Activated CD4-positive, alpha-beta T cell treated with anti-CD3 and anti-CD28 coated beads, Interleukin-2, amount 50 U/mL, for 24 hours (primary cell): ENCODE measurements at regions not wholly inside any gene's neighbourhood (a gene's known extent, or its start where the extent isn't known, plus 50 kb on each side); places are given as distances from the start of the nearest gene placed in this dataset.

ENCODE experiments used
- DNase-seq, 2 donors: peaks; one replicate each; pipeline ENCODE4 v3.0.0-alpha.2; 2020; ENCODE audit warnings: low read depth in 1 of 2, low spot score in 1 of 2

DNA sequence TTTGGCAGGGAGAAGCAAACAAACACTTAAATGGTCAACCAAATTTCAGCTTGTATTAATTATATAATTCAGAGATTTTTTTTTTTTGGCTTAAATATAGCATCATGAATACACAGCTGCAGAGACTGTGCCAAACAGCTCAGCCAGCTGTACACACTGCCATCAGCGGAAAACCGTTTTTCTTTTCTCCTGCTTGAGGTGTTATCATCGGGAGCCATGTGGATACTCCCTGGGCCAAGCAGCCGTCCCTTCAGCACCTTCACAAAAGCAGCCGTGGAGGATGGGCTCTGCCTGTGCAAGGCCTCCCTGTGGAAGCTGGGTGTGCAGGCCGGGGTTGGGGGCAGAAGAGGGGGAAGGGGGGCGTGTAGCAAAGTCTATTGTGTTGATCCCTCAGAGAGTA lies 85.0 kb downstream of the NUF2 start:
- no peak for DNase-seq

DNA sequence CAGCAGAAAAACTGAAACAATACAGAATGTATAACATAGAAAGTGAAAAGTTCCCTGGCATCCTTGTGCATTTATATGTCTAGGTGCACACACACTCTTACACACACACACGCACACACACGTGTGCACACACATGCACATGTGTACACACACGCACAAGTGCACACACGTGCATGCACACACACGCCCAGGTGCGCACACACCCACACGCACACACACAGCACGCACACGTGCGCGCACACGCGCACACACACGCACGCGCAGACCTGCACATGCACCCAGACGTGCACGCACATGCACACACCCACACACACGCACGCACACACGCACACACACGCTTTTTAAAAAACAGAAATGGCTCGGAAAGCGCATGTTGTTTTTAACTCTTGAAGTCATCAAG lies 86.5 kb downstream of the NUF2 start:
- no peak for DNase-seq

DNA sequence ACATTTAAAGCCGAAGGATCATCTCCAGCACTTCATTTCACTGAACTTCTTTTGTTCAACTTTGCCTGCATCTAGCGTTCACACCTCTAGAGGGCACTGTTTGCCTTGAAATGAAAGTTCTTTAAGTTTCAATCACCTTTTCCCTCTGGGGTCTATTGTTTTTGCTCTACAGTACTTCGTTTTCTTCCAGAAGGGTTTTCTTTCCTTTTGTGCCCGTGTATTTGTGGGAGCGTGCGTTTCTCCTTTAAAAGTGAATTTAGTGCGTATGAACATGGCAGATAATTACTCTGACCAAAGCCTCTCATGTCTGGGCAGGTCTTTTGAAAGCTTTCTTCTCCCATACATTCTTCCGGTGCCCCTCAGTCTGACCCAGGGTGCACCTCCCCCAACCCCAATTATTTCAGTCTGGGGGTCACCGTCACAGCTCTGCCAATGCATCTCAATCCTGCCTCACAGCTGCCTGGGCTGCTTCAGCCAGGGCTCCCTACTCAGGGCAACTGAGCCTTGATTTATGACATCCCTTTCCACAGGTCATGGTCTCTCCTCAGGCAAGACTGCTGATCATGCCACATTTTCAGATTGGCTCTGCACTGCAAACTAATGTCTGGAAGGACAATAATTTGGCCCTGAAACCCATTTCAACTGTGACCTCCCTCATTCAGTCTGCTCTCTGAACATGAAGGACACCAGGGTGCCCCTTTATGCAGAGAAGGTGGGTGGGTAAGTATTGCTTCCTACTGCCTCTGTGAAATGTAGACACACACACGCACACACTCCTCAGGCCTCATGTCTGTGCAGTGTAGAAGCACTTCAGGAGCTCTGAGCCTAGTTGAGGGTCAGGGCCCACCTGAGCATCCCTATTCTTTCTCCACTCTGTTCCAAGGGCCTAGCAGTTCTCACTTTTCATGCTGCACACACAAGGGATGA lies 88.6 kb downstream of the NUF2 start:
- peak in 1 of 2 donors; percentile 7 for DNase-seq

- no peak for DNase-seq
Measured at GRCh38 chr1:163412221-163412620, 90.5 kb downstream of the NUF2 start.

DNA sequence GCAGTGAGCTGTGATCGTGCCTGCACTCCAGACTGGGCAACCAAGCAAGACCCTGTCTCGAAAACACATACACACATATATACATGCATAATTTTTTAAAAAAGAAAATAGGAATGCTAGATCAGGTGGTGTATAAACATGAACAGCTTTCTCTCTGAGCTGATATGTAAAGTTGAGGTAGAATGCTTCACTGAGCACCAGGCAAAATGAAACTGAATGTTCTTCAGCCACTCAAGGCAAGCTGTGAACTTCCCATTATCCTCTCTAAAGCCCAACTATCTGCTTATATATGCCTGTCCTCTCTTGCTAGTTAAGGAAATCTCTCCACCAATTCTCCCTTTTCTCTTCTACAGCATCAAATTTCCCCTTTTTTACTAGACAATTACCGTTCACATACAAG lies 93.0 kb downstream of the NUF2 start:
- no peak for DNase-seq

DNA sequence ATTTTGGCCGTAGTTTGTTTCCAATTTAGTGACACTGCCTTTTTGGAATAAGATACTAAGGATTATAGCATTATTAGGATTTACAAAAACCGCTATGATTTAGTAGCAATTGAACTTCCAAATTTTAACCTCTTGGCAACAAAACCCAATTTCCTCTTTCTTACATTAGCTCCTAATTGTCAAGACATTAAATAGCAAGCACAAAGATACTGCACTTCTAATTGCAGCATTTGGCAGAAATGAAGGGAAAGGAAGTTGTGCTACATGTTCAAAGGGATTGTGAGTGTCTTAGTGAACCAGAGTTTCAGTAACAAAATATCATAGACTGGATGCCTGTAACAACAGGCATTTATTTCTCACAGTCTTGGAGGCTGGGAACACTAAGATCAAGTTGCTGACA lies 99.9 kb downstream of the NUF2 start:
- DNase-seq = no peak

DNA sequence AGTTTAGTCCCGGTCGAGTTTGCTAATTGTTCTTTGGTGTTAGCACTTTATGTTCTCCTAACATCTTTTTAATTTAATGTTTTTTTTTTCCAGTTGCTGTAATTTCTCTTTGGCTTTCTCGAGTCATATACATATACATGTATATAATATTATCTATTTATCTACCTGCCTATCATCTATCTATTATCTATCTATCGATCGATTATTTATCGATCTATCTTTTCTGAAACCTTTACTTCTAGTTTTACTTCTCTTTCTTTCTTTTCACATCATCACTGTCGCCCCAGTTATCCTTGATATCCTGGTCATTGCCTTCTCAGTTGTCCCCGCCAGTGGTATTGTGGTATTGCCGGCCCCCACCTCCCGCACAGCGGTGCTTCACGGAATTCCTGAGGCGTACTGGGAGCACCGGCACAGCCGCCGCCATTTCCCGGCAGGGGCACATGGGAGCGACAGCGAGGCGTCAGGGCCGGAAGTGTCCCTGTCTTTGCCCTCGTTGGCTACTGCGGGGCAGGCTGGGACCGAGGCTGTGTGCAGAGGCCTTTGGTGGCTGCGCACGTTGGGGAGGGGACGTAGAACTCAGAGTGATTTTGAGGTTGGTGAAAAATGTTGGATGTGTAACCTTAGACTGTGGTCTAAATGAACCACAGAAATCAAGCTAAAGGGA lies 101.1 kb downstream of the NUF2 start:
- no peak for DNase-seq

GRCh38 chr1:163426505-163427251 lies 104.9 kb downstream of the NUF2 start:
- DNase-seq = no peak

- no peak for DNase-seq
Measured at GRCh38 chr1:163427279-163427678, 105.5 kb downstream of the NUF2 start.

GRCh38 chr1:163436140-163436812 lies 114.5 kb downstream of the NUF2 start:
- DNase-seq = no peak

DNA sequence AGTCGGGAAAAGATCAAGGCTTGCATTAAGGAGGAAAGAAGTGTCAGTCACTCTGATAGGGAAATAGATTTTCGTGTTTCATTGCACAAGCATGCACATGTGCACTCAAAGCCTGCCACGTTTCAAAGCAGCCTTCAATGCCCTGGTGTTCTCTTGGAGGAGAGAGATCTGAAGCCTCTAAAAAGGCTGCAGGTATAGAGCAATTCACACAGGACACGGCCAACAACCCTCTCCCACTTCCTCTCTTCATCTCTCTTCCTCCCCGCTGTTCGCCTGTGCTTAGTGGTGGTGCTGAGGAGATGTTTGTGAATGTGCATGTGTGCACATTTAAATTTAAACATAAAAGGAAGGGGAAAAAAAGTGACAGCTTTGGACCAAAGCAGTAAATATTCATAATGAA lies 117.7 kb downstream of the NUF2 start:
- no peak for DNase-seq

DNA sequence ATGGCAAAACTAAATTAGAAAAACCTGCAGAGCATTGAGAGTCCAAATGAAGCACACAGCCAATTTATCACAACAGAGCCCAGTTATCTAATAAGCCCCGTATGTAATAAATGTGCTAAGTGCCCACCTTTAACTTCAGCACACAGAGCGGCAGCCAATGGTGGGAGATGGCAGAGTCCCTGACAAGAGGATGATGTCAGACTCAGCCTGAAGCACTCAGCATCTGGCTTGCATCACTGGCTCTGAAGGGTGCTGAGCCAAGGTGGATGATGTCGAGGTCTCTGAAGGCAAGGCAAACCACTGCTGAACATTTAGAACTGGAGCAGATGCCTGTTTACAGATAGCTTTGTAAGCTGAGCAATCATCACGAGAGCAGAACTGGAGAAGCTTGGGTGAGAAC lies 118.3 kb downstream of the NUF2 start:
- no peak for DNase-seq

- DNase-seq = no peak
Measured at GRCh38 chr1:163442231-163442879, 120.6 kb downstream of the NUF2 start.

DNA sequence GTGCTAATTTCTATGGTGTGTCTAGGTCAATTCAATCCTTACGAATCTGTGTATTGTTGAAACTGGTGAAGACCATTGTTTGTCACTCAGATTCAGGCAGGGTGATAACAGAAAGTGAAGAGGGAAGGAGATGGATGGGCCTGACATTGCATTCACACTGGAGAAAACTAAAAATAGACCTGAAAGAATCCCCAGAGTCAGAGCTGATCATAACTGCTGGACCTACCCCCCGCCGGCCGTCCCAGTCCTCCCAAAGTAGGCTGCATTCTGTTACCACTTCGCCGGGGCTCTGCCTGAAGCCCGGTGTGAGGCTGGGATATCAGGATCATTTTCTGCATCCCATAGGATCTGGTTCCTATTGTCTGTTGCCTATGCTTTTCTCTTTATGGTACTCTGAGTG lies 121.1 kb downstream of the NUF2 start:
- no peak for DNase-seq

- no peak for DNase-seq
Measured at GRCh38 chr1:163443863-163444262, 122.1 kb downstream of the NUF2 start.

DNA sequence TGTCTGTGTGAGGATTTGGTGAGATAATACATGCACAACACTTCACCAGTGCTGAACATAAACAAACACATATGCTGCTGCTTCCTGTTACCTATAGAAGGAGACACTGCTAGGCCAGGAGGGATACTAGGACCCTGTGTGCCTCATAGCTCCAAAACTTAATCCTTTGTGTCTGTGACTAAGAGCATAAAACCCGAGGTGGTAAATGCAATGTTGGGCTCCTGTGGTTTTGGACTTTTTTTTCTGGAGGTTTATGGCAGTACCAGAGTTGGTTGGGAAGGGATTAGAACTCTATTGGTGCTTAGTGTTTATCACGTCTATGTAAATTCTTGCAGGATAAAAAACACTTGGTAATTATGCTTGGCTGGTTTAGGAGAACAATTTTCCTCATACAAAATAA lies 122.9 kb downstream of the NUF2 start:
- no peak for DNase-seq

- no peak for DNase-seq
Measured at GRCh38 chr1:163450986-163451385, 129.2 kb downstream of the NUF2 start.

GRCh38 chr1:163459539-163459938 lies 137.8 kb downstream of the NUF2 start:
- DNase-seq = no peak

DNA sequence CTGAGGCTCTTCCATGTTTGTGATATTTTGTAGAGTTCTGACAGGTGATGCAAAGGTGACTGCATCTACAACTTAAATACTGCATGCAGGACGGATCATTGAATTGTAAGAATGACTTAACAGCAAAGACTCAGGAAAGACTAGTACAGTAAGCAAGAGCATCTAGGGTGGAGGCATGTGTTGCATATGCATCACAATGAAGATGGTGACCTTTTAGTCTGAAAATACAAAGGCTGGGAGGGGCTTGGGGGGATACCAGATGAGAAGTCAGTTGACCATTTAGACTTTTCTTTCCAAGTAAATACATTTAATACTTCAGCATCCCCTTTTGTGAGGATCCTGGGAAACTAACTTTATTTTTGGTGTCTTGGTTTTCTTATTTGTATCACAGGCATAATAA lies 145.5 kb downstream of the NUF2 start:
- DNase-seq = no peak

DNA sequence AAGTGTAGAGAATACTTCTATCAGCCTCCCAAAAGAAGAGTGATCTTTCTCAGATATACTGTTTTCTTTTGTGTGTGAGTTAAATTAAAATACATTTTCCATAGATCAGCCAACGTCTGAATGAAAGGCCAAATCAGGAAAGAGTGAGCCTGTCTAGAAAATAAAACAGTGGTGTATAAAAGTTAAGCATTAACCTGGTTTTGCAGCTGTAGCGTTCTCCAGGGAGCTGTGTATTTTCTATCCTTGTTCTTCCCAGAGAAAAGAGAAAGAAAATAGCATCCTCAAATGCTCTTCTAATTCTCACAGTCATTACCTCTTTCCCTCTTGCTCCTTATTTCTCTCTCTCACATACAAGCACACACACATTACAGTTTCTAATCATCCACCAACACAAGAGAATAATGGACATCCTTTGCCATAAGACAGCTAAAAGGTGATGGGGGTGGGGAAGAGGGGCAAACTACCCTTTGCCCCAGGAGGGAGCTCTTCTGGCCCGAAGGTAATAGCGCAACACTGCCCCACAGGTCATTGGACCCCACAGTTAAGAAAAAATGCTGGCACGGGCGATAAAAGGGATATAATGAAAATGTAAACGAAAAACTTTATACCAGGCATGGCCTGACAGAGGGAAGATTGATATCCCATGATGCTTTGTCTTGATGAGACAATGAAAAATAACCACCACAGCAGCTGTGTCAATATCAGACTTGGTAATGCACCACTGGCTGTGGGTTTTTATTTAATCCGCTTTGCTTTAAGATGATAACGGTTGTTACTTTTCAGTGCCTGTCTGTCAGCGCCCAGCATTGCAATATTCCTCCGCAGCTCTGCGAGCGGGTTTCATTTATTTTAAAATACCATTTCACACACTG lies 150.3 kb downstream of the NUF2 start:
- DNase-seq = no peak
